SK-N-SH (cell line): ENCODE measurements at regions not wholly inside any gene's neighbourhood (a gene's known extent, or its start where the extent isn't known, plus 50 kb on each side); places are given as distances from the start of the nearest gene placed in this dataset.

ENCODE experiments used
- CTCF ChIA-PET: fragments of 300-600, 350-600 bp; formaldehyde crosslinking; extraction: SDS; loops from one replicate; lab custom pipeline; 2021; lab: Yijun Ruan, JAX
- POLR2A ChIA-PET: fragments of 350-600 bp; sonication (Branson Sonifier 250); formaldehyde crosslinking; extraction: SDS; loops from one replicate; lab custom pipeline; 2020; ENCODE audit warnings: antibody characterized with exemption, inconsistent platforms; lab: Yijun Ruan, JAX
- DNase-seq: peaks from one replicate; pipeline ENCODE4 v3.0.0; 2012
- H2AFZ ChIP-seq: fragments of 200-600 bp; sonication (generic); 2 replicates; pipeline ENCODE4 v1.8.1; 2016; ENCODE audit warnings: antibody characterized with exemption, mild to moderate bottlenecking, low read depth
- H3F3A ChIP-seq: fragments of 200-600 bp; sonication (generic); replicated peaks from 2 replicates; pipeline ENCODE3; 2016; ENCODE audit warnings: antibody characterized with exemption, mild to moderate bottlenecking; ENCODE audit not compliant: insufficient read depth
- H3K27ac ChIP-seq, 2 experiments: fragments of 200-500 bp in 1 of 2; fragments of 200-600 bp in 1 of 2; sonication (Bioruptor generic) in 1 of 2; sonication (generic), shearing (Covaris generic) in 1 of 2; 2 replicates each; pipeline versions ENCODE4 v1.5.1 to v1.6.1; 2014 to 2016; ENCODE audit warnings: low read depth in 2 of 2, inconsistent platforms in 1 of 2, low read length in 1 of 2, mild to moderate bottlenecking in 1 of 2, mixed read lengths in 1 of 2
- H3K27me3 ChIP-seq: fragments of 200-600 bp; sonication (generic), shearing (Covaris generic); 2 replicates; pipeline ENCODE4 v1.6.1; 2016; ENCODE audit warnings: mixed run types; ENCODE audit not compliant: insufficient read depth
- H3K36me3 ChIP-seq, 2 experiments: fragments of 200-500 bp in 1 of 2; fragments of 200-600 bp in 1 of 2; sonication (Bioruptor generic) in 1 of 2; sonication (generic) in 1 of 2; replicated peaks in 1 of 2; 2 replicates each; pipeline versions ENCODE3 to v1.5.1; 2014 to 2016; ENCODE audit warnings: low read length in 1 of 2, mild to moderate bottlenecking in 1 of 2; ENCODE audit not compliant: insufficient read depth in 2 of 2, control insufficient read depth in 1 of 2
- H3K4me1 ChIP-seq, 2 experiments: fragments of 200-500 bp in 1 of 2; fragments of 200-600 bp in 1 of 2; sonication (Bioruptor generic) in 1 of 2; sonication (generic), shearing (Covaris generic) in 1 of 2; 2 replicates each; pipeline versions ENCODE4 v1.5.1 to v1.6.1; 2014 to 2016; ENCODE audit warnings: low read depth in 1 of 2, low read length in 1 of 2, mixed run types in 1 of 2; ENCODE audit not compliant: insufficient read depth in 2 of 2, control insufficient read depth in 1 of 2
- H3K4me2 ChIP-seq: fragments of 200-600 bp; sonication (generic), shearing (Covaris generic); 2 replicates; pipeline ENCODE4 v1.6.1; 2017; ENCODE audit warnings: mixed run types
- H3K4me3 ChIP-seq, 2 experiments: fragments of 200-500 bp in 1 of 2; fragments of 200-600 bp in 1 of 2; sonication (Bioruptor generic) in 1 of 2; sonication (generic), shearing (Covaris generic) in 1 of 2; 2 replicates each; pipeline versions ENCODE4 v1.5.1 to v1.8.1; 2014 to 2016; ENCODE audit warnings: low read depth in 2 of 2, inconsistent platforms in 1 of 2, low read length in 1 of 2, mild to moderate bottlenecking in 1 of 2, mixed read lengths in 1 of 2, moderate library complexity in 1 of 2
- H3K79me2 ChIP-seq: fragments of 200-600 bp; sonication (generic); 2 replicates; pipeline ENCODE4 v1.8.1; 2017; ENCODE audit warnings: mild to moderate bottlenecking; ENCODE audit not compliant: insufficient read depth
- H3K9ac ChIP-seq: fragments of 200-600 bp; sonication (generic); 2 replicates; pipeline ENCODE4 v1.6.1; 2017; ENCODE audit warnings: mixed run types
- H3K9me2 ChIP-seq: fragments of 200-600 bp; sonication (generic); 2 replicates; pipeline ENCODE4 v1.6.1; 2017; ENCODE audit warnings: mixed run types
- H3K9me3 ChIP-seq: fragments of 200-600 bp; sonication (generic); 2 replicates; pipeline ENCODE4 v1.6.1; 2017; ENCODE audit warnings: mixed run types, mild to moderate bottlenecking, moderate library complexity
- H4K20me1 ChIP-seq: fragments of 200-600 bp; sonication (generic); 2 replicates; pipeline ENCODE4 v1.6.1; 2017; ENCODE audit warnings: mild to moderate bottlenecking, mixed run types; ENCODE audit not compliant: insufficient read depth
- ELF1 ChIP-seq: IDR thresholded peaks from 2 replicates; pipeline ENCODE4 v1.4.0; 2012
- FOSL2 ChIP-seq: IDR thresholded peaks from 2 replicates; pipeline ENCODE4 v1.4.0; 2012; ENCODE audit warnings: low read depth, mild to moderate bottlenecking, moderate library complexity, borderline replicate concordance
- FOXJ3 ChIP-seq: sonication (generic); formaldehyde crosslinking; IDR thresholded peaks from 2 replicates; pipeline ENCODE4 v1.5.1; 2020; ENCODE audit warnings: mild to moderate bottlenecking, missing genetic modification reagents
- GABPA ChIP-seq: IDR thresholded peaks from 2 replicates; pipeline ENCODE4 v1.4.0; 2012; ENCODE audit warnings: low read depth, mild to moderate bottlenecking
- JUND ChIP-seq: IDR thresholded peaks from 2 replicates; pipeline ENCODE4 v1.4.0; 2012
- MAX ChIP-seq: IDR thresholded peaks from 2 replicates; pipeline ENCODE4 v1.4.0; 2012; ENCODE audit warnings: low read depth
- MEF2A ChIP-seq: IDR thresholded peaks from 2 replicates; pipeline ENCODE4 v1.4.0; 2012; ENCODE audit warnings: low read depth, borderline replicate concordance
- MXI1 ChIP-seq: IDR thresholded peaks from 2 replicates; pipeline ENCODE4 v1.6.1; 2012; ENCODE audit warnings: mild to moderate bottlenecking, low read depth, low read length, improper control_type of control experiment
- NFIC ChIP-seq: IDR thresholded peaks from 2 replicates; pipeline ENCODE4 v1.4.0; 2012; ENCODE audit warnings: borderline replicate concordance
- PBX3 ChIP-seq: IDR thresholded peaks from 2 replicates; pipeline ENCODE4; 2012
- POLR2AphosphoS5 ChIP-seq: IDR thresholded peaks from 2 replicates; pipeline ENCODE4 v1.6.1; 2012; ENCODE audit warnings: low read depth, low read length
- RAD21 ChIP-seq: IDR thresholded peaks from 2 replicates; pipeline ENCODE4 v1.6.1; 2012; ENCODE audit warnings: mild to moderate bottlenecking, low read length
- RCOR1 ChIP-seq: fragments of 150-350 bp; IDR thresholded peaks from 2 replicates; pipeline ENCODE4 v1.6.1; 2017; ENCODE audit warnings: antibody characterized with exemption, low read length
- RFX5 ChIP-seq: IDR thresholded peaks from 2 replicates; pipeline ENCODE4 v1.6.1; 2012; ENCODE audit warnings: mild to moderate bottlenecking, improper control_type of control experiment, low read length
- SMC3 ChIP-seq: IDR thresholded peaks from 2 replicates; pipeline ENCODE4 v1.6.1; 2012; ENCODE audit warnings: low read depth, low read length, improper control_type of control experiment
- TCF12 ChIP-seq: IDR thresholded peaks from 2 replicates; pipeline ENCODE4 v1.4.0; 2012
- TEAD4 ChIP-seq: IDR thresholded peaks from 2 replicates; pipeline ENCODE4 v1.4.0; 2012; ENCODE audit warnings: mild to moderate bottlenecking, borderline replicate concordance; ENCODE audit not compliant: insufficient read depth
- USF1 ChIP-seq: IDR thresholded peaks from 2 replicates; pipeline ENCODE4 v1.4.0; 2012; ENCODE audit warnings: low read depth, borderline replicate concordance
- USF2 ChIP-seq: fragments of 150-350 bp; IDR thresholded peaks from 2 replicates; pipeline ENCODE4 v1.6.1; 2017; ENCODE audit warnings: antibody characterized with exemption, low read length, low read depth, borderline replicate concordance
- ZBTB33 ChIP-seq: IDR thresholded peaks from 2 replicates; pipeline ENCODE4 v1.4.0; 2012; ENCODE audit warnings: low read depth, borderline replicate concordance
- WGBS: methylation state at CpG from one replicate; pipeline ENCODE4 v1.1.6; 2017; ENCODE audit warnings: low lambda C conversion rate; 5-methylcytosine and 5-hydroxymethylcytosine counted together

GRCh38 chr2:45269149-45269793 lies 260.0 kb upstream of the SIX2 start:
- no peaks in the 10 kb centered on the region for H3K9me2 ChIP-seq
- no peaks in the 10 kb centered on the region for H3K36me3 ChIP-seq
- peaks cover 3 to 21% of the 10 kb centered on the region in 2 experiments; a peak in 2 of 4 replicates for H3K4me1 ChIP-seq
- no peak overlapping the region for H3K4me3 ChIP-seq
- 0 out of 2 replicates have a peak overlapping the region, but pooled peaks have one; percentile 2 for H3K4me2 ChIP-seq
- H3K27me3 ChIP-seq: no peaks in the 10 kb centered on the region
- H3K79me2 ChIP-seq: no peaks in the 10 kb centered on the region
- CTCF ChIA-PET: interaction anchor here (0.6 to 1.0 kb wide), 2 partner anchors 44 to 217 kb away, joined by 3 read pairs; no protein-coding TSS in a partner anchor
- H3K27ac ChIP-seq: peak overlapping the region in 1 of 2 experiments; percentile 11; a peak in 1 of 4 replicates
- no peaks in the 10 kb centered on the region for H3F3A ChIP-seq
- 87% methylated on average over 7 of the region's 7 CpGs for WGBS
- POLR2A ChIA-PET: no interaction called here
- no peak for TF ChIP-seq SMC3
- TF ChIP-seq POLR2AphosphoS5: no peak
- peak; percentile 56 for TF ChIP-seq NFIC
- TF ChIP-seq TCF12: peak; percentile 20; the same call in 1 of the 2 replicates
- TF ChIP-seq, all 33 proteins: peak for 2
- H2AFZ ChIP-seq: no peak overlapping the region; the same call in 1 of the 2 replicates
- no peak for DNase-seq
- no peak overlapping the region for H3K9ac ChIP-seq
- H4K20me1 ChIP-seq: no peaks in the 10 kb centered on the region
- H3K9me3 ChIP-seq: no peaks in the 10 kb centered on the region

GRCh38 chr2:45268631-45269030 lies 259.4 kb upstream of the SIX2 start:
- 90% methylated on average over 3 of the region's 3 CpGs for WGBS
- H3K79me2 ChIP-seq: no peaks in the 10 kb centered on the region
- H3K9me2 ChIP-seq: no peaks in the 10 kb centered on the region
- H3K27ac ChIP-seq: no peak overlapping the region
- H3F3A ChIP-seq: no peaks in the 10 kb centered on the region
- no peaks in the 10 kb centered on the region for H4K20me1 ChIP-seq
- no peak for DNase-seq
- no peaks in the 10 kb centered on the region for H3K9me3 ChIP-seq
- H3K4me2 ChIP-seq: no peak overlapping the region
- no peak for TF ChIP-seq POLR2AphosphoS5
- no peak for TF ChIP-seq USF1
- no peak for TF ChIP-seq GABPA
- no peak for TF ChIP-seq MXI1
- TF ChIP-seq TCF12: no peak
- TF ChIP-seq RFX5: no peak
- no peak for TF ChIP-seq MEF2A
- TF ChIP-seq ELF1: no peak
- TF ChIP-seq MAX: no peak
- no peak for TF ChIP-seq TEAD4
- no peak for TF ChIP-seq JUND
- no peak for TF ChIP-seq PBX3
- no peak for TF ChIP-seq USF2
- no peak for TF ChIP-seq RCOR1
- no peak for TF ChIP-seq ZBTB33
- TF ChIP-seq FOSL2: no peak
- TF ChIP-seq RAD21: no peak
- no peak for TF ChIP-seq FOXJ3 (CRISPR knock-in tag)
- TF ChIP-seq, all 33 proteins: peak for 0
- Histone ChIP-seq H3K4me3 (no peak overlapping the region), H3K9ac (no peak overlapping the region), H3K27me3 (no peaks in the 10 kb centered on the region), H3K4me1 (peaks cover 3 to 22% of the 10 kb centered on the region in 2 experiments; a peak in 2 of 4 replicates), H2AFZ (no peak overlapping the region), H3K36me3 (no peaks in the 10 kb centered on the region)
- POLR2A ChIA-PET: no interaction called here
- CTCF ChIA-PET: interaction anchor here (1.0 to 1.3 kb wide), 2 partner anchors 45 to 226 kb away, joined by 3 read pairs; no protein-coding TSS in a partner anchor
